HK-2 (cell line): ENCODE measurements at regions not wholly inside any gene's neighbourhood (a gene's known extent, or its start where the extent isn't known, plus 50 kb on each side); places are given as distances from the start of the nearest gene placed in this dataset.

Source experiments
- DNase-seq: peaks from one replicate; pipeline ENCODE4 v3.0.0-alpha.2; 2018; ENCODE audit not compliant: unreplicated experiment

- no peak for DNase-seq
Measured at GRCh38 chr5:167804512-167805220, 486.8 kb upstream of the WWC1 start.

GRCh38 chr5:167810573-167810972, 480.9 kb upstream of the WWC1 start:
- no peak for DNase-seq

- no peak for DNase-seq
Measured at GRCh38 chr5:167812871-167813270, 478.6 kb upstream of the WWC1 start.

- no peak for DNase-seq
Measured at GRCh38 chr5:167813389-167813788, 478.1 kb upstream of the WWC1 start.

GRCh38 chr5:167814040-167814439, 477.4 kb upstream of the WWC1 start:
- no peak for DNase-seq

- DNase-seq, result peak; percentile 60
Measured at GRCh38 chr5:167814828-167815227, 476.6 kb upstream of the WWC1 start.

- DNase-seq, result no peak
Measured at GRCh38 chr5:167816354-167816753, 475.1 kb upstream of the WWC1 start.

- no peak for DNase-seq
Measured at GRCh38 chr5:167816864-167817263, 474.6 kb upstream of the WWC1 start.

- no peak for DNase-seq
Measured at GRCh38 chr5:167819406-167819805, 472.0 kb upstream of the WWC1 start.

GRCh38 chr5:167820101-167820990, 471.1 kb upstream of the WWC1 start:
- DNase-seq, result no peak

- no peak for DNase-seq
Measured at GRCh38 chr5:167821151-167821550, 470.3 kb upstream of the WWC1 start.

GRCh38 chr5:167821669-167822068, 469.8 kb upstream of the WWC1 start:
- DNase-seq, result no peak

- DNase-seq, result no peak
Measured at GRCh38 chr5:167822241-167822640, 469.2 kb upstream of the WWC1 start.

GRCh38 chr5:167823405-167823804, 468.0 kb upstream of the WWC1 start:
- no peak for DNase-seq

- DNase-seq, result no peak
Measured at GRCh38 chr5:167827766-167828165, 463.7 kb upstream of the WWC1 start.

- no peak for DNase-seq
Measured at GRCh38 chr5:167831754-167832504, 459.5 kb upstream of the WWC1 start.

- no peak for DNase-seq
Measured at GRCh38 chr5:167832609-167833008, 458.8 kb upstream of the WWC1 start.

- DNase-seq, result no peak
Measured at GRCh38 chr5:167833456-167833855, 458.0 kb upstream of the WWC1 start.

- DNase-seq, result no peak
Measured at GRCh38 chr5:167835146-167835545, 456.3 kb upstream of the WWC1 start.

GRCh38 chr5:167837127-167837526, 454.3 kb upstream of the WWC1 start:
- DNase-seq, result no peak

- no peak for DNase-seq
Measured at GRCh38 chr5:167839065-167839464, 452.4 kb upstream of the WWC1 start.

GRCh38 chr5:167840527-167841130, 450.8 kb upstream of the WWC1 start:
- DNase-seq, result no peak
